ENCODE measurements at regions not wholly inside any gene's neighbourhood (a gene's known extent, or its start where the extent isn't known, plus 50 kb on each side); places are given as distances from the start of the nearest gene placed in this dataset.

- TF ChIP-seq POLR2A (IDR thresholded peaks at IDR 0.05) (no peak), CTCF (IDR thresholded peaks at IDR 0.05) (no peak)
Measured at GRCh38 chr1:86646256-86646655, 58.1 kb upstream of the SH3GLB1 start.
